Kidney tubule cell (primary cell): ENCODE measurements at regions not wholly inside any gene's neighbourhood (a gene's known extent, or its start where the extent isn't known, plus 50 kb on each side); places are given as distances from the start of the nearest gene placed in this dataset.
"Not testable (repeated sequence)": the region's sequence is repeated elsewhere in the genome, so short reads cannot be mapped to it uniquely, and the experiment has no call there.

ENCODE experiments used
- DNase-seq: peaks from one replicate; pipeline ENCODE4 v3.0.0-alpha.2; 2018; ENCODE audit warnings: low spot score

DNA sequence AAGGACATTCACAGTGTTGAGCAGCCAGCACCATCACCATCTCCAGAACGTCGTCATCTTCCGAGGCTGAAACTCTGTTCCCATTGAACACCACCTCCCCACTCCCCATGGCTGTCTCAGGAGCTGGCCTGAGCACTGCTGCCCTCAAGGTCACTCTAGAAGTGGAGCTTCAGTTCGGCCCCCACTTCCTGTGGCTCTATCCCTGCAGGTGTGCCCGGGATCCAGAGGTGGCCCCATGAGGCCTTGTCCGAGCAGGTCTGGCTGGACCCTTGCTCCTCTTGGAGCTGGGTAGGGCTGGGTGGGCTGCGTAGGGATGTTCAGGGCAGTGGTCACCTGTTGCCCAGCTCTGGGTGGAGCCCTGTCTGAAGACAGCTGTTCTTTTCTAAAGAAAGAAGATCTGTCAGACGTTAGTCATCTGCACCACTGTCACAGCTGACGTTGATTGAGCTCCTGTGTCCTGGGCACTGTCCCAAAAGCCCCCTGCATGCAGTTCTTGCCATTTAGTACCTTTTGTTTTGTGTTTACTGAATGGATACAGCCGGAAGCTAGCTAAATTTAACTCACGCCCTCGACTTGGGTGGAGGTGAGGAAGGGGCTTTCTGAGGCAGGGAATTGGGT, 75.5 kb upstream of the CLDN5 start:
- DNase-seq, result no peak

DNA sequence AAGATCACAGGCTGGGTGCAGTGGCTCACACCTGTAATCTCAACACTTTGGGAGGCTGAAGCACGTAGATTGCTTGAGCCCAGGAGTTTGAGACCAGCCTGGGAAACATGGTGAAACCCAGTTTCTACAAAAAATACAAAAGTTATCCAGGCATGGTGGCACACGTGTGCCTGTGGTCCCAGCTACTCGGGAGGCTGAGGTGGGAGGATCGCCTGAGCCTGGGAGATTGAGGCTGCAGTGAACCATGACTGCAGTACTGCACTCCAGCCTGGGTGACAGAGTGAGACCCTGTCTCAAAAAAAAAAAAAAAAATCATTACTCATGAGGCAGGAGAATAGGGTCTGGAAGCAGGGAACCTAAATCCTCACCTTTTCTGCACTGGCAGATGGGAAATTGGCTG, 79.1 kb upstream of the CLDN5 start:
- not testable (repeated sequence) for DNase-seq

DNA sequence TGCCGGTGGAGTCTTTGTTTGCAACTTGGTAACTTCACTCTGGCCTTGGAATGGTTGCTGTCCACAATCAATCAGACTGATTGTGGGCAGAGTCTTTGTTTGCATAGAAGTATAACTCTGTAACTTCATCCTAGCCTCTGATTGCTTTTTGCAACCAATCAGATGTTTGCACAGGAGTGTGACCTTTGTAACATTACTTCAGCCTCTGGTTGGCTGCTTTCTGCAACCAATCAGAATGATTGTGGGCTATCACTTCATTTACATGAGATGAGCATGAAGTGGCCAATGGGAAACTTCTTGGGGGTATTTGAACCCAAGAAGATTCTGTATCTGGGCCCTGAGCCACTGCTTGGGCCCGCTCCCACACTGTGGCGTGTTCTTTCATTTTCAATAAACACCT, 79.6 kb upstream of the CLDN5 start:
- no peak for DNase-seq

DNA sequence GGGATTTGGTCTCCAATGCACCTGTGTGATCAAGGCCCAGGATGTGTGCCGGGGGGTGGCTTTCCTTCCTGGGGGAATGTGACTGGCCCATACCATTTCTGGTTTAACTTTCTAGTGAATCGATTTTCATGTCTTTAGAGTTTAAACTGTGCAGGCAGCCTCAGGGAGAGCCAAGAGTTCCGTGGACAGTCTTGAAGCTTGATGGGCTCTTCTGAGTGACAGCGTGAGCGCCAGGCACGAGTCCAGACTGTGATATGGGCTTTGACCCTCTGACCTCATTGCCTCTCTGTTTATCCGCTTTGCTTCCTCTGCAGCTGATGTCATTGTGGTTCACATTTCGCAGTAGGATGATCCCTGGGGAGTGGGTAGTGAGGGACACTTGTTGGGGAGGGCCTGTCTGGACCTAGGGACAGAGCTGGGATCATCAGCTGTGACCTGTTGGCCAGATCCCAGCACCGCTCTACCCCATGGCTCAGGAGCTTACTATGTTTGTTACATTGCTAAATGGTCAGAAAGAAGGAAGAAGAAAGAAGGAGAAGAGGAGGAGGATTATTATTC, 80.6 kb upstream of the CLDN5 start:
- DNase-seq, result no peak

DNA sequence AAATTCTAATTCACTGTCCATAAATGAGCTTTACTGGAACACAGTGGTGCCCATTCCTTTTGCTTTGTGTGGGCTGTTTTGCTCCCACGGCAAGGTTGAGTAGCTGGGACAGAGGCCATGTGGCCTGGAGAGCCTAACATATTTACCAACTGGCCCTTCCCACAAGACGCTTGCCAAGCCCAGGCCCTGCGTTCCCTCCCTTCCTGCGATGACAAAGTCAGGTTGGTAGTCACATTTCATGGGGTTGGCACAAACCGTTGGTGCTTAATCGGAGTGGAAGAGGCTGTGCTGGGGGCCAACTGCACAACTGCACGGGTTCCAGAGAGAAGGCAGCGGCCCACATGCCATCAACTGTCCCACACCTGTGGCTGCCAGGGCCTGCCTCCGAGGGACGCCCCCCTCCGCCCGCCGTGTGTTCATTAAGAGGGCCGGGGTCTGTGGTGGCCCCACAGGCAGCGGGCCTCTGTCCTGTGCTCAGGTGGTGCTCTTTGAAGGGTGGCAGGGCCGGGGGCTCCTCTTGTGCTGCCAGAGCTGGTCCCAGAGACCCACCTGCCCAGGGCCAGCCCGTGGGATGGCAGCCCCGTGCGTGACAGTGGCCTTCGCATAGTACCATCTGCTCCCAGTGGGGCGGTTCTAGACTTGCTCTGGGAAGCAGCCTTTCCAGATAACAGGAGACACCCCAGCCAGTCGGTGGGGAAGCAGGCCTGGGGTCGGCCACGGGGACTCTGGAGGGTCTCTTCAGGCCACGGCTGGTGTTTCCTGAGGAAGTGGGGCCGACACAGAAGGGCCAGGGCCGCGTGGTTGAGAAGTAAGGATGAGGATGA, 81.5 kb upstream of the CLDN5 start:
- DNase-seq, result no peak

DNA sequence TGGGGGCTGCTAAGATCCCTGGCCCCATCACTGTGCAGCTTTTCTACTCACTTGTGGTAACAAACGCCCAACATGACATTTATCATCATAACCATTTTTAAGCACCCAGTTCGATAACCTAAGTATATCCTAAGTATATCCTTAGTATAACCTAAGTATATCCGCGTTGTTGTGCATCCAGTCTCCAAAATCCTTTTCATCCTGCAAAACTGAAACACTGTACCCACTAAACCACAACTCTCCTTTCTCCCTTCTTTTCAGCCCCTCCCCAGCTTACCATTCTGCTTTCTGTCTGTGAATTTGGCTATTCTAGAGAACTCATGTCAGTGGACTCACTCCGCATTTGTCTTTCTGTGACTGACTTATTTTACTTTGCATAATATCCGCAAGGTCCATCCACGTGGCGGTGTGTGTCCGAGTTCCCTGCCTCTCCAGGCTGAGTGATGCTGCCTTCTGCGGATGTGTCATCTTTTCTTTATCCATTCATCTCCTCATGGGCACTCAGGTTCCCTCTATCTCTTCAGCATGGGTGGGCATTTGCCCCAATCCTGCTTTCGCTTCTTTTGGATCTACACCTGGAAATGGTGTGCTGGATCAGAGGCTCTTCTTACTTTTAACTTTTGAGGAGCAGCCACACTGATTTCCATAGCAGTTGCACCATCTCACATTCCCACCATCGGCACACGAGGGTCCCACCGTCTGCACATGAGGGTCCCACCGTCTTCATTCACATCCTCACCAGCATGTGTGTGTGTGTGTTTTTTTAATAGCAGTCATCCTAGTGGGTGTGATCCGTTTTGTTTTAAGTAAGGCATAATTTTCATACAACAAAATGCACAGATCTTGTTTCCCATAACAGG, 82.4 kb upstream of the CLDN5 start:
- no peak for DNase-seq

DNA sequence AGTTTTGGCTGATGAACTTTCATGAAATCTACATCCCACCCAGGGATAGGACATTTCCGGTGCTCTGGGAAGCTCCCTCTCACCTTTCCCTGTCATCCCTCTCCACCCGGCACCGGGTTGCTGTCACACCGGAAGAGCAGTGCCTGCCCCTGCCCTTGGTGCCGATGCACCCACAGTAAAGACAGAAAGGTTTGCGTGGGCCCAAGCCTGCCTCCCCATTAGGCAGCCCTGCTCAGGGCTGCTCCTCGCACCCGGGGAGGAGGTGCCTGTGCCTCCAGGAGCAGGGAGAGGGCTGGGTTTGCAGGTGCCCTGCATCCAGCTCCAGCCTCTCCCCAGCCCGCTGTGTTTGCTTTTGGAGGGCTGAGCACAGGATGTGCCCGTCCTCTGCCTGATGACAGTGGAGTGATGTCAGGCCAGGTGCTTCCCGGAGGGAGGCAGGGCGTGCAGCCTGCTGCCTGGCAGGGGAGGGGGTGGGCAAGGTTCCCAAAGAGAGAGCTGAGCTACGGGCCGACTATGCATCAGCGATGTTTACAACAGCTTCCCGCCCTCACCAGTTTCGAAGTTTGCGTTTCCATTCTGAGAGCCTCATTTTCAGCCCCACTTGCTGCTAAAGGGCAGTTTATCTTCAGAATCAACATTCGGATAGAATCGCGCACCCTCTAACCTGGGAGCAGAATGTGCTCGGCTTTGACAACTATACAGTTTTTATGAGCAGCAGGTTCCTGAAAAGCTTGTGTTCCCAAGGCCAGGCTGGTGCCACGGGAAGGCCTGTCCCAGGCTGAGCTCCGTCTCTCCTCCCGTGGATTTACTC, 83.2 kb upstream of the CLDN5 start:
- DNase-seq, result peak; percentile 50

DNA sequence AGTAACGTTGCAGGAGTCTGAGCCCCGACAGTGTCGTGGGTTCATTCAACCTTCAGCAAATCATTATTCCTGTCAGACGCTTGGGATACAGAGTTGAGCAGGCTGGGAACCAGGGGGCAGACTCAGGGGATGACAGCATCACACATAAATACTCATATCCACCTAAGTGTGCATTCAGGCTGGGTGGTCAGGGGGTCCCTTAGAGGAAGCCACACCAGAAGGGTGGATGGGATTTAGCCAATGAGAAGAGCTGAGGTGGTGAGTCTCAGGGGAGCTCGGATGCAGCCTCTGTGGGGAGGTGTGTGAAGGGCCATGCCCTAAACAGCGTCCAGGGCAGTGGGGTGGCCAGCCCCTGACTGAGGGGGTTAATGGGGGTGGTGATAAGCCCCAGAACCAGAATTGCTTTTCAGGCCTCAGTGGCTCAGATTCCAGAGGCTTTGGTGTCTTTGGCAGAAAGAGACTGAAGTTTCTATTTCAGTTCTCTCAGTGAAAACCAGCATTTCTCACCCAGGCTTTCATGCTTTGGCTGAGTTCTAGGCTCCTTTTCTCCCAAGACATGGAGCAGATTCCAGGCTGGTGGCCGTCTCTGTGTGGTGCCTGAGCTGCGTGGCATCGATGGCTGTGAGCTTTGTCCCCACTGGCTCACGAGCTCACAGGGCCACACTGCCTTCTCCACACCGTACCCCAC, 83.9 kb upstream of the CLDN5 start:
- DNase-seq, result no peak

DNA sequence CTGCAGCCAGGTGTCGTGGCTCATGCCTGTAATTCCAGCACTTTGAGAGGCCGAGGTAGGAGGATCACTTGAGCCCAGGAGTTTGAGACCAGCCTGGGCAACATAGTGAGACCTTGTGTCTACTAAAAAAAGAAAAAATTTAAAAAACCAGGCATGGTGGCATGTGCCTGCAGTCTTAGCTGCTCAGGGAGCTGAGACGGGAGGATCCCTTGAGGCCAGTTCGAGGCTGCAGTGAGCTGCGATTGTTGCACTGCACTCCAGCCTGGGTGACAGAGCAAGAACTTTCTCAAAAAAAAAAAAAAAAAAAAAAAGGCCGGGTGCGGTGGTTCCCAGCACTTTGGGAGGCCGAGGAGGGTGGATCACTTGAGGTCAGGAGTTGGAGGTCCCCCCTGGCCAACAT, 85.5 kb upstream of the CLDN5 start:
- not testable (repeated sequence) for DNase-seq

DNA sequence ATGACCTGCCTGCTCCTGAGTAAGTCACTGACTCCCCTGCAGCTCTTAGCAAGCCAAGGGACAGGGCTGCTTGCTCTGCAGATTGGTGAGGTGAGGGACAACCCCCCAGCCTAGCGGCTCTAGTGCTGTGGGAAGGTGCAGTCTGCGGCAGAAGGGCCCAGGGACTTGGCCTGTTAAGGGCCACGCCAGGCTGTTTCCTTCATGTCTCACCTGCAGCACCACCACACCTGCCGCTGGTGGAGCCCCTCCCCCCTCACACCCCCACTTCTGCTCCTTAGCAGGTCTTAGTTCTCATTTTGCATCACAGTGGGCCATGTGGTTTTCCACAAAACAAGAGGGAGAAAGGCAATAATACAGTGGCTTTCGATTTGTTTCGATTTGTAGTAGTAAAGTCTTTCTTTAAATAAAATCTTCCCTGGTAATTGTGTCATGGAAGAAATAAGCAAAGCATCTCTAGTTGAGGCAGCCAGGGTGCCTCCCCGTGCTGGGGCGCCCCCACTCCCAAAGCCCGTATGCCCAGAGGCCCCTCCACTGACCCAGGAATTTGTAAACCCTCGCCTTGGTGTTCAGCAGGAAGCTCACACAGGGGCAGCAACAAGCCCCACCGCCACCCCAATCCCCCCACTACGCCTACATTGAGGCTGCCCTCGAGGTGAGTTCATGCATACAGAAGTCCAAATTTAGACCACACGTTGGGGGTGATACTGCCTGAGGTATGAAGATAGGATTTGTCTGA, 86.5 kb upstream of the CLDN5 start:
- no peak for DNase-seq

DNA sequence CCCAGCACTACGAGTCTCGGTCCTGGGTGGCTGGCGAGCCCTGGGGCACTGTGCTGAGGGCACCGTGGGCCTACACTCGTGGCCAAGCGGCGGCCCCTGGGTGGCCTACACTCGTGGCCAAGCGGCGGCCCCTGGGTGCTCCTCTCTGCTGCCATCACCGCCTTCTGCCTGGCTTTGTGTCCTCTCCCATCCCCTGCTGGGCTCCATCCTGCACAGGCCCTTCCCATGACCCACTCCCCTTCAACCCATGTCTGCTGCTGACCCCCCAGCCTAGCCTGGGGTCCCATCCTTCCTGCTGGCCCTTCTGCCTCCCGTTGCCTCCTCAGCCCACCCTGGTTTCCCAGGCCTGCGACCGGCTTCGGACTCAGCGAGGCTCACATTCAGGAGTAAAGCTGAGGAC, 87.4 kb upstream of the CLDN5 start:
- no peak for DNase-seq

DNA sequence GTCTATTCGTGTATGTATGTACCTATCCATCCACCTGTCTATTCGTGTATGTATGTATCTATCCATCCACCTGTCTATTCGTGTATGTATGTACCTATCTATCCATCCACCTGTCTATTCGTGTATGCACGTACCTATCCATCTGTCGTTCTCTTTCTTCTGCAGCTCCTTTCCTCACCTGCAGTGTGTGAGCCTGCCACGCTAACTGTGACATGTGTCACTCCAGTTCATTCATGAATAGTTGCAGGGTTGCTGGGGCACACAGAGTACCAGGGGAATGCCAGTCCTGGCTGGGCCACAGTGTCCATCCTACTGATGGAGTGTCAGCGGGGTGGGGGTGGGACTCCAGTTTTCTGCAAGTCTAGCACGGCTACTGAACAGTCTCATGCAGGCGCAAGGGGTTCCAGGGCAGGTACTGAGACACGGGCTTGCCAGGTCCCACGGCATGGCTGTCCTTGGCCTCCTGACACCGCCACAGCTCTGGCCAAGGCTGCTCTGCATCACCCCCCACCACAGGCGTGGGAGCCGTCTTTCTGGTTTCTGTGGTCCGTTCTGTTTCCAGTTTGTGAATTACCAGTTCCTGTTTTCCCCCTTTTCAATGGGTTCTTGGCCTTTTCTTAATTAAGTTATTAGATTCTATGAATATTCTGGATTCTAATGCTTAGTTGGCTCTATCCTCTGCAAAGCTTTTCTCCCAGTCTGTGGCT, 88.8 kb upstream of the CLDN5 start:
- DNase-seq, result no peak

DNA sequence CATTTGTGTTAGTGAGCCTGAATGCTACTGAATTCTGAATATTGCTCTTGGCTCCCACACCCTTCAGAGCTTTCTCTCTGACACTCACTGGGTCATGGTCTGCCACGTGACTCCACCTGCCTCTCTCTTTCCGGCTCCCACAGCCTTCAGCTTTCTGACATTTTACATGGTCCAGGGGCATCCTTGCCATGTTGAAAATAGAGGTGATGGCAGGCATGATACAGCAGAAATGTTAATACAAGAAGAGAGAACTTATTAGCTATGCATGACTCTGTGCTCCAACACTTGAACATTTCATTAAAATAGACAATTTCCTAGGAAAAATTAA, 90.3 kb upstream of the CLDN5 start:
- no peak for DNase-seq

DNA sequence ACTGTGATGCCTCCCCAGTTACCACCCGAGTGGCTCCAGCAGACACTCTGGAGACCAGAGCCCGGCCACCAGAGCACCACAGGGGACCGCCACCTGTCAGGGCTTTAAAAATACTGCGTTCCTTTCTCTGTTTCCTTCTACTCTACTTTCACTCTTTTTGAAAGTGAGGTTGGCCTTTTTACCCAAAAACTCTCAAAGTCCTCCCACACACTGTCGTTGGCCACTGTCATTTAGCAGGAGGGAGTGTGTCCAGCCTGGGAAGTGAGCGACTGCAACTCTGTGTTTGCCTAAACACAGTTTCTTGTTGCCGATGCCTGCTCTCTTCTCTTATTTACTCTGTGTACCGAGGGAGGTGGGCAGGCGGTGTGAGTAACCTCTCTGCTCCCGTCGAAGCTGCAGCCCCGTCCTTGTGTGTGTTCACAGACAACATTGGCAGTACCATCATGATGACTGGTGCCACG, 90.8 kb upstream of the CLDN5 start:
- no peak for DNase-seq

DNA sequence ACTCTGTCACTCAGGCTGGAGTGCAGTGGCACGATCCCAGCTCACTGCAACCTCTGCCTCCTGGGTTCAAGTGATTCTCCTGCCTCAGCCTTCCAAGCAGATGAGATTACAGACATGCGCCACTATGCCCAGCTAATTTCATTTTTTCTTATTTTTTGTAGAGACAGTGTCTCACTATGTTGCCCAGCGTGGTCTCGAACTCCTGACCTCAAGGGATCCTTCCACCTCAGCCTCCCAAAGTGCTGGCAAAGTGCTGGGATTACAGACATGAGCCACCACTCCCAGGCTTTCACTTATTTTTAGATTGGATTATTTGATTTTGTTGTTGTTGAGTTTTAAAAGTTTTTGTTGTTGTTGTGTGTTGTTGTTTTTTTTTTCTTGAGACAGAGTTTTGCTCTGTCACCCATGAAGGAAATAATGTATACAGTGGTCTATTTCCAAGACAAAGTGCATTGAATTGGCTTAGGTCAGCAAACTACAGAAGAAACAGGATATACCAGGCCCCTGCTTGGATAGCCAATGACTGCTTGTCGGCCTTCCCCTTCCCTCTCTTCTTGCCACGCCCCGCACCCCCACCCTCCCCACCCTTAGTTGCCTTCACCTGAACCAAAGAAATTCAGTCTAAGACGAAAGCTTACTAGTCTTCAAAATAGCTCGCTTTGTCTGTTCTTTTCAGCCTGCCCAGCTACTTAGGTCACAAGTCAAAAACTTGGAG, 91.8 kb upstream of the CLDN5 start:
- no peak for DNase-seq

DNA sequence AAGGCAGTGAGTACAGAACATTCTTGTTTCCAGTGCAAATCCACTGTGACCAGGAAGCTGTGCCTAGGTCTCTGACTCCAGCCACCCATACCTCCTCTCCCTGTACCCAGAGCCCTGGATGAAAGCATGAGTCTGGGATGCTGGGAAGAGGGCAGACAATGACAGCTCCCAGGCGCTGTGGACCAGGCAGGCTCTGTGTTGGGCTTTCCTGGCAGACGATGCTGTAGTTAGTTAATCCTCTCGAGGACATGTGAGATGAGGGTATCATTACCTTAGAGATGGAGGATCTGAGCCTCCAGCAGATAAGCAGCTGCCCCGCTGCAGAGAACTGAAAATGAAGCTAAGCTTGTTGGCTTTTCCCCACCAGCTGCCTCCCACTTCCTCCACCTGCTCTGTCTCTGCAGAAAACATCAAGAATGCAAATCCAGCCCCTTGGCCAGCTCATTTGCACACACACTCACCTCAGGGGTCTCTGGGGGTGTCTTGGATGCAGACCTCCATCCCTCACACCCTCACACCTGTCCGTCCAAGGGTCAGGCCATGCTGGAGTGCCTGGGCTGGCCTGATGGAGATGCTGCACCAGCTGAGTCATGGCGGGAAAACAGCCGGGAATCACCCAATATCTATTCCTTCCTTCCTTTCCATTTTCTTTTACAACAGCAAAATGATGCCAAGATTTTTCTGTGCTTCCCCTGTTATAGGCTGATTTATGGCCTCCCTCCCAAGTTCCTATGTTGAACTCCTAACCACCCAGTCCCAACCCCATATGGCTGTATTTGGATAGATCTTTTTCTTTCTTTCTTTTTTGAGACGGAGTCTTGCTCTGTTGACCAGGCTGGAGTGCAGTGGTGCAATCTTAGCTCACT, 94.9 kb upstream of the SEPTIN5 start:
- no peak for DNase-seq

DNA sequence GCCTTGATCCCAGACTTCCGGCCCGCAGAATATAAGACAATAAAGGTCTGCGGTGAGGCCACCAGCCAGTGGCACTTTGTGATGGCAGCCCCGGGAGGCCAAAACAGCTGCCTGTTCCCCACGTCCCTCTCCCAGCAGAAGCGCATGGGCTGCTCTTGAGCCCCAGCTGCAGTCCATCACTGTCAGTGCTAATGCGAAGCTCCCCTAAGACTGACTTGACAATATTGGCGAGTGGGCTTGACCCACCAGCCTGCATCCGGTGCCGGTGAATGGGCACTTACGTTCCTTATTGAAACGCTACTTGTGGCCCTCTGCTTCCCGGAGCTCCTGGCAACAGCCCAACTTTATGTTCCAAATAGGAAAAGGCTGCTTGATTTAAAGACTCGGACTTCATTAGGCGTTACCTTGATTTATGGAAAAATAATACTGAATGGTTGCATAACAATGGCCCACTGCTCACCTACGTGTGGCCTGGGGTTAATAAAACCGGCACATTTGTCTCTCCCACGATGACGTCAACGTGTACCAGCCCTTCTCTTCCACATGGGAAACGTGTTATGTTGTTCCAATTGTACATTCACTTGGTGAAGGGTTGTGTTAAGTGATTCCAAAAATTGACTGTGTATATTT, 93.4 kb upstream of the SEPTIN5 start:
- DNase-seq, result no peak
